ENCODE measurements at regions not wholly inside any gene's neighbourhood (a gene's known extent, or its start where the extent isn't known, plus 50 kb on each side); places are given as distances from the start of the nearest gene placed in this dataset.

DNA sequence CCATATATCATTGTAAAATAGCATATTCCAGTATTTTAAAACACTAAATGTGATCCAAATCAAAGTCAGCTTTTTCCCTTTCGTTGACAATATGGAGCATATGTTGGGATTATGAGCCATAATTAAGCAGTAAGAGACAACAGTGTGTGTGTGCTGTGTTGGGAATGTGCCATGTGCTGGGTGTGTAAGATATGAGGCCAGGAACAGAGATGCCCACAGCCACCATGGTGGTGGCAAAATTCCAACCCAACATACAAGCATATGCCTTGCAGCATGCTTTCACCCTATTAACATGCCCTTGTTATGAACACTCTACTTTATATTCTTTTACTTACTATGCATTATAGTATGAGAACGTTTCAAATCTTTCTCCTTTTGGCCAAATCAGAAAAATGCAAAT, 1560.4 kb upstream of the TENM3 start:
- WGBS, 2 donors: 33% methylated on average over 2 of the region's 2 CpGs

DNA sequence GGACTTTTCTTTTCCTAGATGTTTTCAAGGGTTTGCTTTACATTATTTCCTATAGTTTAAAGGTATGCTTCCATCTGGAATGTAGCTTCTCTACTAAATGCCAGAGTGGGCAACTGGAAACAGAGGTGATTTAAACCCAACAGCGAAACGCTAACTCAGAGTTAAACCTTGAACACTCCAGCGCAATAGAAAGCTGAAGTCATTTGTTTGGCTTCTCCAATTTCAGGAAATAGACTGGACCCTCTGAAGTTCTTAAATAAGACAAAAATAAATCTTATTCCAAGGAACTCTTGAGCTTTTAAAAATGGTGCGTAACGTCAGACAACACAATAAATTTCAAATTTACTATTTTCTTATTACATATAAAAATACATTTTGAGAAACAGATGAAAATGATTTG, 1560.0 kb upstream of the TENM3 start:
- Histone ChIP-seq H3K27me3 (no peaks in the 10 kb centered on the region), H3K4me1 (no peaks in the 10 kb centered on the region), H3K36me3 (no peaks in the 10 kb centered on the region), H3K4me3 (replicated peaks in 1 of 3) (no peak overlapping the region), H3K9me3 (no peaks in the 10 kb centered on the region), H3K27ac (no peak overlapping the region)
- TF ChIP-seq, protein P1, sequence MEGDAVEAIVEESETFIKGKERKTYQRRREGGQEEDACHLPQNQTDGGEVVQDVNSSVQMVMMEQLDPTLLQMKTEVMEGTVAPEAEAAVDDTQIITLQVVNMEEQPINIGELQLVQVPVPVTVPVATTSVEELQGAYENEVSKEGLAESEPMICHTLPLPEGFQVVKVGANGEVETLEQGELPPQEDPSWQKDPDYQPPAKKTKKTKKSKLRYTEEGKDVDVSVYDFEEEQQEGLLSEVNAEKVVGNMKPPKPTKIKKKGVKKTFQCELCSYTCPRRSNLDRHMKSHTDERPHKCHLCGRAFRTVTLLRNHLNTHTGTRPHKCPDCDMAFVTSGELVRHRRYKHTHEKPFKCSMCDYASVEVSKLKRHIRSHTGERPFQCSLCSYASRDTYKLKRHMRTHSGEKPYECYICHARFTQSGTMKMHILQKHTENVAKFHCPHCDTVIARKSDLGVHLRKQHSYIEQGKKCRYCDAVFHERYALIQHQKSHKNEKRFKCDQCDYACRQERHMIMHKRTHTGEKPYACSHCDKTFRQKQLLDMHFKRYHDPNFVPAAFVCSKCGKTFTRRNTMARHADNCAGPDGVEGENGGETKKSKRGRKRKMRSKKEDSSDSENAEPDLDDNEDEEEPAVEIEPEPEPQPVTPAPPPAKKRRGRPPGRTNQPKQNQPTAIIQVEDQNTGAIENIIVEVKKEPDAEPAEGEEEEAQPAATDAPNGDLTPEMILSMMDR (IDR thresholded peaks at IDR 0.05): no peak
- no peak for TF ChIP-seq POLR2A (IDR thresholded peaks at IDR 0.05)
- WGBS, 2 donors: 85 to 86% methylated on average over 5 of the region's 5 CpGs
- no peak for DNase-seq
- intact Hi-C loops (cut with DNase I): no loop called here

More for the DNA sequence above, 1560.4 kb upstream of the TENM3 start:
- H3K27me3 ChIP-seq: no peaks in the 10 kb centered on the region
- TF ChIP-seq, protein P1 (IDR thresholded peaks at IDR 0.05): no peak
- TF ChIP-seq POLR2A (IDR thresholded peaks at IDR 0.05): no peak
- no peak for DNase-seq
- intact Hi-C loops (cut with DNase I): no loop called here
- no peak overlapping the region for H3K4me3 ChIP-seq (replicated peaks in 1 of 3)
- H3K9me3 ChIP-seq: no peaks in the 10 kb centered on the region
- H3K4me1 ChIP-seq: no peaks in the 10 kb centered on the region
- H3K27ac ChIP-seq: no peak overlapping the region
- no peaks in the 10 kb centered on the region for H3K36me3 ChIP-seq

DNA sequence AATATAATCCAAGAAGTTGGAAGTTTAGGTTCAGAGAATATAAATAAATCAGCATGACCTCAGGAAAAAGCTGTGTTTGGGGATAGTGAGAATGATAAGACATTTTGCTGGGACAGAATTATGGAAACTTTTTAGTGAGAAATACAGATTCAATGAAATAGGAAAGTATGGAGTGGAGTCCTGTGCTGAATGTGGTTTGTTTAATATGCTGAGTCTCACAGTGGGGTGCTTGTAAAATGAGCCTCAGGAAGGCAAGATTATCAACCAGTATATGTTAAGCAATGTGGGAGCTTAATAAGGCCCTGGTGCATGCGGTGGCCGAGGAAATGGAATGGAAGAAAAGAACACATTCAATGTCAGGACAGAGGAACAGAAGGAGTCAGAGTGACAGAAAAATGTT, 1554.7 kb upstream of the TENM3 start:
- H3K4me3 ChIP-seq (replicated peaks in 1 of 3): no peak overlapping the region
- DNase-seq: no peak
- no peaks in the 10 kb centered on the region for H3K27me3 ChIP-seq
- WGBS, 2 donors: 71 to 84% methylated on average over 2 of the region's 2 CpGs
- no peak overlapping the region for H3K27ac ChIP-seq
- TF ChIP-seq, protein P1 (IDR thresholded peaks at IDR 0.05): no peak
- TF ChIP-seq POLR2A (IDR thresholded peaks at IDR 0.05): no peak
- no peaks in the 10 kb centered on the region for H3K36me3 ChIP-seq
- H3K9me3 ChIP-seq: no peaks in the 10 kb centered on the region
- intact Hi-C loops (cut with DNase I): no loop called here
- H3K4me1 ChIP-seq: no peaks in the 10 kb centered on the region

DNA sequence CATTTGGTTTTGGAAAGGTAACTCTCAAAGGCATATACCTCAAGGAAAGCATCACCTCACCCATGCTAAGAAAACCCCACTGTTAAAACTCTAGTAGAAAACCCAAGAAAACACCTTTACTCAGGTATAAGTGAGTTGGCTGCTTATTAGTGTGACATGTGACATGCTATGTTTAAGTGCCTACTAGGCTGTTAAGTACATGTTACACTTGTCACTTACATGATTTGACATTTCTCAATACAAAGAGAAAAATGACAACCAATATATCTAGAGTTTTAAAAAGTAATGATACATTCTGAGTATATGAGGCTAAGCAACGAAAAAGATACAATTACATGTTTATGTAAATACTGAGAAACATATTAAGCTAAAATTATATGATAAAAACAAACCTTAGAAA, 1548.3 kb upstream of the TENM3 start:
- Histone ChIP-seq H3K4me3 (replicated peaks in 1 of 3) (no peak overlapping the region), H3K4me1 (no peaks in the 10 kb centered on the region), H3K36me3 (no peaks in the 10 kb centered on the region), H3K9me3 (no peaks in the 10 kb centered on the region), H3K27ac (no peak overlapping the region), H3K27me3 (no peaks in the 10 kb centered on the region)
- no peak for DNase-seq
- intact Hi-C loops (cut with DNase I): no loop called here
- TF ChIP-seq, protein P1 (IDR thresholded peaks at IDR 0.05): no peak
- TF ChIP-seq POLR2A (IDR thresholded peaks at IDR 0.05): no peak
- 78 to 86% methylated on average over 1 of the region's 1 CpG for WGBS, 2 donors

DNA sequence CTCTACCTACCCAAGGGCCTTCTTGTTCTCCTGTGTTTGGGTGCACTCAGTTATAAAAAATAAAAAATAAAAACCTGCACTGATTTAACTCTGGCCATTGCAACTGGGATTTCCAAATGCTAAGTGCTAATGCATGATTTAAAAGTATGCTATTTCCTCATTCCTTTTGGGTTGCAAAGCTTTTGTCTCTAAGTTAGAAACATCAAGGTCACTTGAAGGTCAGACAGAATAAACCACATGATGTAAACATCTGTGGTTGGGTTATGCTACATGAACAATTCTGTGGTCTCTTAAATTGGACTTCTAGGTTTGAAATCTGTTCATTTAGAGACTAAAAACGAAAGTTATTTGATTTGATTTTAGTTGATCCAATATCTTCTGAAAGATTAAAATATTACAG, 1547.4 kb upstream of the TENM3 start:
- H3K27me3 ChIP-seq: no peaks in the 10 kb centered on the region
- no peaks in the 10 kb centered on the region for H3K9me3 ChIP-seq
- TF ChIP-seq POLR2A (IDR thresholded peaks at IDR 0.05): no peak
- TF ChIP-seq, protein P1 (IDR thresholded peaks at IDR 0.05): no peak
- no peak overlapping the region for H3K4me3 ChIP-seq (replicated peaks in 1 of 3)
- WGBS, 2 donors: 70 to 77% methylated on average over 1 of the region's 1 CpG
- no peak for DNase-seq
- no peaks in the 10 kb centered on the region for H3K36me3 ChIP-seq
- intact Hi-C loops (cut with DNase I): no loop called here
- H3K27ac ChIP-seq: no peak overlapping the region
- H3K4me1 ChIP-seq: no peaks in the 10 kb centered on the region
